GM23338 (cell line): ENCODE measurements at regions not wholly inside any gene's neighbourhood (a gene's known extent, or its start where the extent isn't known, plus 50 kb on each side); places are given as distances from the start of the nearest gene placed in this dataset.

Experiments
- ATAC-seq: fragments of 200-7000 bp; cut with Tn5 transposase; 3 replicates; pipeline ENCODE4 v1.9.1; 2020
- DNase-seq: peaks from one replicate; pipeline ENCODE4 v3.0.0-alpha.2; 2015; ENCODE audit warnings: low spot score
- H2AFZ ChIP-seq: fragments of 200-600 bp; sonication (generic); 2 replicates; pipeline ENCODE4 v1.8.0; 2016; ENCODE audit warnings: antibody characterized with exemption, mild to moderate bottlenecking, moderate library complexity
- H3F3A ChIP-seq: fragments of 200-600 bp; sonication (generic); replicated peaks from 2 replicates; pipeline ENCODE4 v1.8.0; 2017; ENCODE audit warnings: antibody characterized with exemption, mixed run types, low read depth
- H3K27ac ChIP-seq: fragments of 200-600 bp; sonication (generic); 2 replicates; pipeline ENCODE4 v1.6.1; 2016; ENCODE audit warnings: low read depth
- H3K27me3 ChIP-seq: fragments of 200-600 bp; sonication (generic); 2 replicates; pipeline ENCODE4 v1.8.0; 2016; ENCODE audit warnings: mild to moderate bottlenecking, mixed run types, moderate library complexity; ENCODE audit not compliant: insufficient read depth
- H3K36me3 ChIP-seq: fragments of 200-600 bp; sonication (generic); 2 replicates; pipeline ENCODE4 v1.8.0; 2016; ENCODE audit warnings: mild to moderate bottlenecking; ENCODE audit not compliant: insufficient read depth
- H3K4me1 ChIP-seq: fragments of 200-600 bp; sonication (generic); 2 replicates; pipeline ENCODE4 v1.8.0; 2016; ENCODE audit warnings: mild to moderate bottlenecking, moderate library complexity; ENCODE audit not compliant: insufficient read depth
- H3K4me2 ChIP-seq: fragments of 200-600 bp; sonication (generic); 2 replicates; pipeline ENCODE4 v1.7.1; 2017; ENCODE audit warnings: mixed run types
- H3K4me3 ChIP-seq: fragments of 200-600 bp; sonication (generic); 2 replicates; pipeline ENCODE4 v1.6.1; 2016; ENCODE audit warnings: mixed run types
- H3K79me2 ChIP-seq: fragments of 200-600 bp; sonication (generic); replicated peaks from 2 replicates; pipeline ENCODE4 v1.8.0; 2017; ENCODE audit warnings: mild to moderate bottlenecking; ENCODE audit not compliant: insufficient read depth
- H3K9me2 ChIP-seq: fragments of 200-600 bp; sonication (generic); 2 replicates; pipeline ENCODE4 v1.8.0; 2017; ENCODE audit not compliant: insufficient read depth
- H4K20me1 ChIP-seq: fragments of 200-600 bp; sonication (generic); replicated peaks from 2 replicates; pipeline ENCODE4 v1.8.0; 2017; ENCODE audit warnings: mild to moderate bottlenecking; ENCODE audit not compliant: insufficient read depth
- H3K27ac Mint-ChIP-seq: 2 replicates; pipeline ENCODE4 v1.8.0; 2020; ENCODE audit warnings: inconsistent platforms, mild to moderate bottlenecking, moderate library complexity, mixed read lengths
- H3K27me3 Mint-ChIP-seq: 3 replicates; pipeline ENCODE4 v1.8.0; 2022; ENCODE audit warnings: low read depth, mild to moderate bottlenecking, moderate library complexity, mixed read lengths, inconsistent platforms; ENCODE audit not compliant: insufficient read depth, poor library complexity
- H3K36me3 Mint-ChIP-seq: 3 replicates; pipeline ENCODE4 v1.8.0; 2021; ENCODE audit warnings: low read depth, mild to moderate bottlenecking, inconsistent platforms, moderate library complexity, mixed read lengths
- H3K4me1 Mint-ChIP-seq: 3 replicates; pipeline ENCODE4 v1.8.0; 2020; ENCODE audit warnings: mild to moderate bottlenecking, inconsistent platforms, mixed read lengths
- H3K4me3 Mint-ChIP-seq: 3 replicates; pipeline ENCODE4 v1.8.0; 2021; ENCODE audit warnings: moderate library complexity, mild to moderate bottlenecking, inconsistent platforms, mixed read lengths
- H3K9me3 Mint-ChIP-seq: 3 replicates; pipeline ENCODE4 v1.8.0; 2020; ENCODE audit warnings: moderate library complexity, mild to moderate bottlenecking, inconsistent platforms, mixed read lengths
- CREB1 ChIP-seq: fragments of 250-450 bp; sonication (Bioruptor Pico); IDR thresholded peaks from 2 replicates; pipeline ENCODE4 v1.5.0; 2020; ENCODE audit warnings: low read depth, mild to moderate bottlenecking, moderate library complexity
- EZH2 ChIP-seq: fragments of 200-600 bp; sonication (generic); IDR thresholded peaks from one replicate; pipeline ENCODE4 v1.8.0; 2017; ENCODE audit warnings: antibody characterized with exemption, mild to moderate bottlenecking, low read depth; ENCODE audit not compliant: unreplicated experiment
- JUNB ChIP-seq: IDR thresholded peaks from one replicate; pipeline ENCODE4 v1.6.1; 2016; ENCODE audit warnings: antibody characterized with exemption; ENCODE audit not compliant: unreplicated experiment
- POLR2AphosphoS5 ChIP-seq: IDR thresholded peaks from 2 replicates; pipeline ENCODE4 v1.6.1; 2016; ENCODE audit warnings: antibody characterized with exemption, low read depth
- STAT1 ChIP-seq: IDR thresholded peaks from one replicate; pipeline ENCODE4 v1.6.1; 2016; ENCODE audit warnings: antibody characterized with exemption; ENCODE audit not compliant: unreplicated experiment
- ZNF114 ChIP-seq: fragments of 250-450 bp; sonication (Bioruptor Pico); IDR thresholded peaks from 2 replicates; pipeline ENCODE4 v1.5.0; 2020; ENCODE audit warnings: mild to moderate bottlenecking, moderate library complexity
- TF ChIP-seq, protein P1 (sequence below): fragments of 250-450 bp; sonication (Bioruptor Pico); IDR thresholded peaks from 2 replicates; pipeline ENCODE4 v1.5.0; 2020; ENCODE audit warnings: mild to moderate bottlenecking, moderate library complexity
- TF ChIP-seq, protein P2 (sequence below), 2 experiments: fragments of 200-600 bp in 1 of 2; sonication (generic) in 1 of 2; conservative IDR thresholded peaks; 2 replicates each; pipeline versions ENCODE4 v1.5.1 to v1.6.1; 2016 to 2017; ENCODE audit warnings: antibody characterized with exemption in 2 of 2, low read depth in 2 of 2, mild to moderate bottlenecking in 2 of 2, moderate library complexity in 1 of 2
- TF ChIP-seq, protein P3 (sequence below): IDR thresholded peaks from one replicate; pipeline ENCODE4 v1.6.1; 2018; ENCODE audit warnings: antibody characterized with exemption; ENCODE audit not compliant: unreplicated experiment
- TF ChIP-seq, protein P4 (sequence below): IDR thresholded peaks from 2 replicates; pipeline ENCODE4 v1.6.1; 2016; ENCODE audit warnings: antibody characterized with exemption

DNA sequence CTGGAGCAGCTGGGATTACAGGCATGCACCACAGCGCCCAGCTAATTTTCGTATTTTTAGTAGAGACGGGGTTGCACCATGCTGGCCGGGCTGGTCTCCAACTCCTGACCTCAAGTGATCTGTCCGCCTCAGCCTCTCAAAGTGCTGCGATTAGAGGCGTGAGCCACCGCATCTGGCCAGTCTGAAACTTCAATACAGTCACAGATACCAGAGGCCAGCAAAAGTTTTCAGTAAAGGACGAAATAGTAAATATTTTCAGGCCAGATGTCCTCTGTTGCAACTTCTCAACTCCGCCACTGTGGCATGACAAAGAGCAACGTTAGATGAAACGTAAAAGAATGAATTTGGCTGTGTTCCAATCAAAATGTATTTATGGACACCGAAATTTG, 403.6 kb downstream of the MN1 start:
- H3K4me3 Mint-ChIP-seq: no peak overlapping the region
- no peaks in the 10 kb centered on the region; the same call in 2 of the 3 replicates for H3K9me3 Mint-ChIP-seq
- no peaks in the 10 kb centered on the region for H3K4me1 ChIP-seq
- no peak overlapping the region for H3K27ac ChIP-seq
- TF ChIP-seq JUNB (no peak), CREB1 (no peak), EZH2 (no peak), ZNF114 (CRISPR knock-in tag) (no peak), POLR2AphosphoS5 (no peak), STAT1 (no peak)
- TF ChIP-seq, protein P1, sequence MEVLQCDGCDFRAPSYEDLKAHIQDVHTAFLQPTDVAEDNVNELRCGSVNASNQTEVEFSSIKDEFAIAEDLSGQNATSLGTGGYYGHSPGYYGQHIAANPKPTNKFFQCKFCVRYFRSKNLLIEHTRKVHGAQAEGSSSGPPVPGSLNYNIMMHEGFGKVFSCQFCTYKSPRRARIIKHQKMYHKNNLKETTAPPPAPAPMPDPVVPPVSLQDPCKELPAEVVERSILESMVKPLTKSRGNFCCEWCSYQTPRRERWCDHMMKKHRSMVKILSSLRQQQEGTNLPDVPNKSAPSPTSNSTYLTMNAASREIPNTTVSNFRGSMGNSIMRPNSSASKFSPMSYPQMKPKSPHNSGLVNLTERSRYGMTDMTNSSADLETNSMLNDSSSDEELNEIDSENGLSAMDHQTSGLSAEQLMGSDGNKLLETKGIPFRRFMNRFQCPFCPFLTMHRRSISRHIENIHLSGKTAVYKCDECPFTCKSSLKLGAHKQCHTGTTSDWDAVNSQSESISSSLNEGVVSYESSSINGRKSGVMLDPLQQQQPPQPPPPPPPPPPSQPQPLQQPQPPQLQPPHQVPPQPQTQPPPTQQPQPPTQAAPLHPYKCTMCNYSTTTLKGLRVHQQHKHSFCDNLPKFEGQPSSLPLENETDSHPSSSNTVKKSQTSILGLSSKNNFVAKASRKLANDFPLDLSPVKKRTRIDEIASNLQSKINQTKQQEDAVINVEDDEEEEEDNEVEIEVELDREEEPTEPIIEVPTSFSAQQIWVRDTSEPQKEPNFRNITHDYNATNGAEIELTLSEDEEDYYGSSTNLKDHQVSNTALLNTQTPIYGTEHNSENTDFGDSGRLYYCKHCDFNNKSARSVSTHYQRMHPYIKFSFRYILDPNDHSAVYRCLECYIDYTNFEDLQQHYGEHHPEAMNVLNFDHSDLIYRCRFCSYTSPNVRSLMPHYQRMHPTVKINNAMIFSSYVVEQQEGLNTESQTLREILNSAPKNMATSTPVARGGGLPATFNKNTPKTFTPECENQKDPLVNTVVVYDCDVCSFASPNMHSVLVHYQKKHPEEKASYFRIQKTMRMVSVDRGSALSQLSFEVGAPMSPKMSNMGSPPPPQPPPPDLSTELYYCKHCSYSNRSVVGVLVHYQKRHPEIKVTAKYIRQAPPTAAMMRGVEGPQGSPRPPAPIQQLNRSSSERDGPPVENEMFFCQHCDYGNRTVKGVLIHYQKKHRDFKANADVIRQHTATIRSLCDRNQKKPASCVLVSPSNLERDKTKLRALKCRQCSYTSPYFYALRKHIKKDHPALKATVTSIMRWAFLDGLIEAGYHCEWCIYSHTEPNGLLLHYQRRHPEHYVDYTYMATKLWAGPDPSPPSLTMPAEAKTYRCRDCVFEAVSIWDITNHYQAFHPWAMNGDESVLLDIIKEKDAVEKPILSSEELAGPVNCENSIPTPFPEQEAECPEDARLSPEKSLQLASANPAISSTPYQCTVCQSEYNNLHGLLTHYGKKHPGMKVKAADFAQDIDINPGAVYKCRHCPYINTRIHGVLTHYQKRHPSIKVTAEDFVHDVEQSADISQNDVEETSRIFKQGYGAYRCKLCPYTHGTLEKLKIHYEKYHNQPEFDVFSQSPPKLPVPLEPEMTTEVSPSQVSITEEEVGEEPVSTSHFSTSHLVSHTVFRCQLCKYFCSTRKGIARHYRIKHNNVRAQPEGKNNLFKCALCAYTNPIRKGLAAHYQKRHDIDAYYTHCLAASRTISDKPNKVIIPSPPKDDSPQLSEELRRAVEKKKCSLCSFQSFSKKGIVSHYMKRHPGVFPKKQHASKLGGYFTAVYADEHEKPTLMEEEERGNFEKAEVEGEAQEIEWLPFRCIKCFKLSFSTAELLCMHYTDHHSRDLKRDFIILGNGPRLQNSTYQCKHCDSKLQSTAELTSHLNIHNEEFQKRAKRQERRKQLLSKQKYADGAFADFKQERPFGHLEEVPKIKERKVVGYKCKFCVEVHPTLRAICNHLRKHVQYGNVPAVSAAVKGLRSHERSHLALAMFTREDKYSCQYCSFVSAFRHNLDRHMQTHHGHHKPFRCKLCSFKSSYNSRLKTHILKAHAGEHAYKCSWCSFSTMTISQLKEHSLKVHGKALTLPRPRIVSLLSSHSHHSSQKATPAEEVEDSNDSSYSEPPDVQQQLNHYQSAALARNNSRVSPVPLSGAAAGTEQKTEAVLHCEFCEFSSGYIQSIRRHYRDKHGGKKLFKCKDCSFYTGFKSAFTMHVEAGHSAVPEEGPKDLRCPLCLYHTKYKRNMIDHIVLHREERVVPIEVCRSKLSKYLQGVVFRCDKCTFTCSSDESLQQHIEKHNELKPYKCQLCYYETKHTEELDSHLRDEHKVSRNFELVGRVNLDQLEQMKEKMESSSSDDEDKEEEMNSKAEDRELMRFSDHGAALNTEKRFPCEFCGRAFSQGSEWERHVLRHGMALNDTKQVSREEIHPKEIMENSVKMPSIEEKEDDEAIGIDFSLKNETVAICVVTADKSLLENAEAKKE (CRISPR knock-in tag): no peak
- TF ChIP-seq, protein P2, sequence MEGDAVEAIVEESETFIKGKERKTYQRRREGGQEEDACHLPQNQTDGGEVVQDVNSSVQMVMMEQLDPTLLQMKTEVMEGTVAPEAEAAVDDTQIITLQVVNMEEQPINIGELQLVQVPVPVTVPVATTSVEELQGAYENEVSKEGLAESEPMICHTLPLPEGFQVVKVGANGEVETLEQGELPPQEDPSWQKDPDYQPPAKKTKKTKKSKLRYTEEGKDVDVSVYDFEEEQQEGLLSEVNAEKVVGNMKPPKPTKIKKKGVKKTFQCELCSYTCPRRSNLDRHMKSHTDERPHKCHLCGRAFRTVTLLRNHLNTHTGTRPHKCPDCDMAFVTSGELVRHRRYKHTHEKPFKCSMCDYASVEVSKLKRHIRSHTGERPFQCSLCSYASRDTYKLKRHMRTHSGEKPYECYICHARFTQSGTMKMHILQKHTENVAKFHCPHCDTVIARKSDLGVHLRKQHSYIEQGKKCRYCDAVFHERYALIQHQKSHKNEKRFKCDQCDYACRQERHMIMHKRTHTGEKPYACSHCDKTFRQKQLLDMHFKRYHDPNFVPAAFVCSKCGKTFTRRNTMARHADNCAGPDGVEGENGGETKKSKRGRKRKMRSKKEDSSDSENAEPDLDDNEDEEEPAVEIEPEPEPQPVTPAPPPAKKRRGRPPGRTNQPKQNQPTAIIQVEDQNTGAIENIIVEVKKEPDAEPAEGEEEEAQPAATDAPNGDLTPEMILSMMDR (conservative IDR thresholded peaks at IDR 0.05; ENCODE audit: low read depth in 2 of 2): no peak
- TF ChIP-seq, protein P3, sequence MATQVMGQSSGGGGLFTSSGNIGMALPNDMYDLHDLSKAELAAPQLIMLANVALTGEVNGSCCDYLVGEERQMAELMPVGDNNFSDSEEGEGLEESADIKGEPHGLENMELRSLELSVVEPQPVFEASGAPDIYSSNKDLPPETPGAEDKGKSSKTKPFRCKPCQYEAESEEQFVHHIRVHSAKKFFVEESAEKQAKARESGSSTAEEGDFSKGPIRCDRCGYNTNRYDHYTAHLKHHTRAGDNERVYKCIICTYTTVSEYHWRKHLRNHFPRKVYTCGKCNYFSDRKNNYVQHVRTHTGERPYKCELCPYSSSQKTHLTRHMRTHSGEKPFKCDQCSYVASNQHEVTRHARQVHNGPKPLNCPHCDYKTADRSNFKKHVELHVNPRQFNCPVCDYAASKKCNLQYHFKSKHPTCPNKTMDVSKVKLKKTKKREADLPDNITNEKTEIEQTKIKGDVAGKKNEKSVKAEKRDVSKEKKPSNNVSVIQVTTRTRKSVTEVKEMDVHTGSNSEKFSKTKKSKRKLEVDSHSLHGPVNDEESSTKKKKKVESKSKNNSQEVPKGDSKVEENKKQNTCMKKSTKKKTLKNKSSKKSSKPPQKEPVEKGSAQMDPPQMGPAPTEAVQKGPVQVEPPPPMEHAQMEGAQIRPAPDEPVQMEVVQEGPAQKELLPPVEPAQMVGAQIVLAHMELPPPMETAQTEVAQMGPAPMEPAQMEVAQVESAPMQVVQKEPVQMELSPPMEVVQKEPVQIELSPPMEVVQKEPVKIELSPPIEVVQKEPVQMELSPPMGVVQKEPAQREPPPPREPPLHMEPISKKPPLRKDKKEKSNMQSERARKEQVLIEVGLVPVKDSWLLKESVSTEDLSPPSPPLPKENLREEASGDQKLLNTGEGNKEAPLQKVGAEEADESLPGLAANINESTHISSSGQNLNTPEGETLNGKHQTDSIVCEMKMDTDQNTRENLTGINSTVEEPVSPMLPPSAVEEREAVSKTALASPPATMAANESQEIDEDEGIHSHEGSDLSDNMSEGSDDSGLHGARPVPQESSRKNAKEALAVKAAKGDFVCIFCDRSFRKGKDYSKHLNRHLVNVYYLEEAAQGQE: no peak
- TF ChIP-seq, protein P4, sequence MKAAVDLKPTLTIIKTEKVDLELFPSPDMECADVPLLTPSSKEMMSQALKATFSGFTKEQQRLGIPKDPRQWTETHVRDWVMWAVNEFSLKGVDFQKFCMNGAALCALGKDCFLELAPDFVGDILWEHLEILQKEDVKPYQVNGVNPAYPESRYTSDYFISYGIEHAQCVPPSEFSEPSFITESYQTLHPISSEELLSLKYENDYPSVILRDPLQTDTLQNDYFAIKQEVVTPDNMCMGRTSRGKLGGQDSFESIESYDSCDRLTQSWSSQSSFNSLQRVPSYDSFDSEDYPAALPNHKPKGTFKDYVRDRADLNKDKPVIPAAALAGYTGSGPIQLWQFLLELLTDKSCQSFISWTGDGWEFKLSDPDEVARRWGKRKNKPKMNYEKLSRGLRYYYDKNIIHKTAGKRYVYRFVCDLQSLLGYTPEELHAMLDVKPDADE: no peak
- H3F3A ChIP-seq: no peaks in the 10 kb centered on the region
- H3K4me1 Mint-ChIP-seq: no peaks in the 10 kb centered on the region
- H3K79me2 ChIP-seq: no peaks in the 10 kb centered on the region
- H3K27me3 ChIP-seq: no peaks in the 10 kb centered on the region
- no peaks in the 10 kb centered on the region for H3K36me3 Mint-ChIP-seq
- DNase-seq (no peak), ATAC-seq (no peak)
- no peaks in the 10 kb centered on the region for H4K20me1 ChIP-seq
- no peaks in the 10 kb centered on the region for H3K36me3 ChIP-seq
- H3K4me3 ChIP-seq: no peak overlapping the region
- peaks cover 2% of the 10 kb centered on the region for H3K27me3 Mint-ChIP-seq
- H2AFZ ChIP-seq: no peak overlapping the region
- H3K27ac Mint-ChIP-seq: no peak overlapping the region
- H3K4me2 ChIP-seq: no peak overlapping the region
- H3K9me2 ChIP-seq: 0 out of 2 replicates have a peak, but pooled peaks cover 12% of the 10 kb centered on the region
